Osteocyte (in vitro differentiated cells): ENCODE measurements at regions not wholly inside any gene's neighbourhood (a gene's known extent, or its start where the extent isn't known, plus 50 kb on each side); places are given as distances from the start of the nearest gene placed in this dataset.
"Not testable (repeated sequence)": the region's sequence is repeated elsewhere in the genome, so short reads cannot be mapped to it uniquely, and the experiment has no call there.

ENCODE experiments used
- DNase-seq: peaks from one replicate; pipeline ENCODE4 v3.0.0; 2021; ENCODE audit warnings: mixed read lengths; ENCODE audit not compliant: unreplicated experiment; ENCODE audit errors: extremely low spot score
- H3K27ac Mint-ChIP-seq: one replicate; pipeline ENCODE4 v1.8.0; 2021; ENCODE audit warnings: mild to moderate bottlenecking, mixed read lengths; ENCODE audit not compliant: unreplicated experiment
- H3K27me3 Mint-ChIP-seq: one replicate; pipeline ENCODE4 v1.8.0; 2021; ENCODE audit warnings: mixed read lengths; ENCODE audit not compliant: unreplicated experiment
- H3K36me3 Mint-ChIP-seq: one replicate; pipeline ENCODE4 v1.8.0; 2021; ENCODE audit warnings: mixed read lengths; ENCODE audit not compliant: unreplicated experiment
- H3K4me1 Mint-ChIP-seq: one replicate; pipeline ENCODE4 v1.8.0; 2021; ENCODE audit warnings: mixed read lengths; ENCODE audit not compliant: unreplicated experiment
- H3K4me3 Mint-ChIP-seq: one replicate; pipeline ENCODE4 v1.8.0; 2021; ENCODE audit warnings: mild to moderate bottlenecking, moderate library complexity, mixed read lengths; ENCODE audit not compliant: unreplicated experiment
- H3K9me3 Mint-ChIP-seq: one replicate; pipeline ENCODE4 v1.8.0; 2021; ENCODE audit warnings: mixed read lengths; ENCODE audit not compliant: unreplicated experiment
- TF ChIP-seq, protein P1 (sequence below): fragments of 200-600 bp; sonication (generic); IDR thresholded peaks from 2 replicates; pipeline ENCODE4 v1.5.0; 2021; ENCODE audit warnings: antibody characterized with exemption, mild to moderate bottlenecking, moderate library complexity

DNA sequence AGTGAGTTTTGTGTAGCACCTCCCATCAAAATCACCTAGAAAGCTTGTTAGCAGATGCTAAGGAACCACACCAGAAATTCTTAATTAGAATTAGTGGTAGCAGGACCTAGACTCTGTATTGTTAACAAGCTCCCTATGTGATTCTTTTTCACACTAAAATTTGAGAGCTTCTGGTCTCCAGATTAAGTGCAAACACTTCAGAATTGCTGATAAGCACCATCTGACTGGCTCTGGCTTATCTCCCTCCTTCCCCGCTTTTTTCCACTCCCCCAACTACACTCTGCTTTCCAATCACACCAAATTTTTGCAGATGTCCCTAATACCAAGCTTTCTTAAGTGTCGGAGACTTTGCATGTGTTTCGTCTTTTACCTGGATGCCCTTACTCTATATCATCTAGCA, 410.1 kb upstream of the DPH6 start:
- Mint-ChIP-seq H3K27ac (no peak overlapping the region), H3K4me1 (peaks cover 14% of the 10 kb centered on the region), H3K9me3 (no peaks in the 10 kb centered on the region), H3K4me3 (no peak overlapping the region), H3K36me3 (no peaks in the 10 kb centered on the region), H3K27me3 (no peaks in the 10 kb centered on the region)
- TF ChIP-seq, protein P1, sequence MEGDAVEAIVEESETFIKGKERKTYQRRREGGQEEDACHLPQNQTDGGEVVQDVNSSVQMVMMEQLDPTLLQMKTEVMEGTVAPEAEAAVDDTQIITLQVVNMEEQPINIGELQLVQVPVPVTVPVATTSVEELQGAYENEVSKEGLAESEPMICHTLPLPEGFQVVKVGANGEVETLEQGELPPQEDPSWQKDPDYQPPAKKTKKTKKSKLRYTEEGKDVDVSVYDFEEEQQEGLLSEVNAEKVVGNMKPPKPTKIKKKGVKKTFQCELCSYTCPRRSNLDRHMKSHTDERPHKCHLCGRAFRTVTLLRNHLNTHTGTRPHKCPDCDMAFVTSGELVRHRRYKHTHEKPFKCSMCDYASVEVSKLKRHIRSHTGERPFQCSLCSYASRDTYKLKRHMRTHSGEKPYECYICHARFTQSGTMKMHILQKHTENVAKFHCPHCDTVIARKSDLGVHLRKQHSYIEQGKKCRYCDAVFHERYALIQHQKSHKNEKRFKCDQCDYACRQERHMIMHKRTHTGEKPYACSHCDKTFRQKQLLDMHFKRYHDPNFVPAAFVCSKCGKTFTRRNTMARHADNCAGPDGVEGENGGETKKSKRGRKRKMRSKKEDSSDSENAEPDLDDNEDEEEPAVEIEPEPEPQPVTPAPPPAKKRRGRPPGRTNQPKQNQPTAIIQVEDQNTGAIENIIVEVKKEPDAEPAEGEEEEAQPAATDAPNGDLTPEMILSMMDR: no peak
- DNase-seq: no peak

- Mint-ChIP-seq H3K27me3 (no peaks in the 10 kb centered on the region), H3K4me3 (no peak overlapping the region), H3K9me3 (no peaks in the 10 kb centered on the region), H3K36me3 (no peaks in the 10 kb centered on the region), H3K27ac (no peak overlapping the region), H3K4me1 (peaks cover 14% of the 10 kb centered on the region)
- TF ChIP-seq, protein P1: no peak
- no peak for DNase-seq
These were observed 412.1 kb upstream of the DPH6 start for GRCh38 chr15:35958021-35958420.

DNA sequence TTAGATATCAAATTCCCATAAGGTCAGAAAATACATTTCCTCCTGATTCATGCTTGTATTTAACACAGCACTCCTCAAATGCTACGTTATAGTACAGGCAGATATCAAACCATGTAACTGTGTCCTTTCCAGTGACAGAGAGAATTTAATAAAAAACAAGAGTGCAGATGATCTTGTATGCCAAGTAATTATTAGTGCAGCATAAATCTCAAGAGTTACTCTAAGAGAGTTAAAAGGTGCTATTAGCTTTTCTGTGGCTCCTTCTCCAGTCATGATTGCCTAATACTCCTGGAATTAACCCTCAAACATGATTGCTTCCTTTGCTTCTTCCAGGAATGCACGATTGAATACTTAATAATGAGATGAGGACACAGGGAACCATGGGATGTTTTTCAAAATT, 413.0 kb upstream of the DPH6 start:
- no peak overlapping the region for H3K4me3 Mint-ChIP-seq
- no peak overlapping the region for H3K27ac Mint-ChIP-seq
- DNase-seq: no peak

DNA sequence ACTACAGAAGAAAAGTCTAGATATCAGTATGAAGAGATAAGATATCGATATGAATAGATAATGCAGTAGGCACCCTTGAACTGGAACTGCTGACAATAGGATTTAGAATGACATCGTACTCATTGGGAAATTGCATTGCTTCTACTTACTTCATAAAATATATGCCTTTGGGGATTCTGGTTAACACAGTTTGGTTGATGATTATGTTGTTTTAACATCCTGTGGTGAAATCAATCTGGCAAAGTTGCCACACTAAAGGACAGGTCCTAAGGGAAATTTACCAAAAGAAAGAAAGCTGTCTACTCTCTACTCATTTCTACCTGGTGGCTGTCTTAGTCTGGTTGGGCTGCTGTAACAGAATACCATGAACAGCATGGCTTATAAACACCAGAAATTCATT, 417.4 kb upstream of the DPH6 start:
- DNase-seq: no peak
- no peaks in the 10 kb centered on the region for H3K36me3 Mint-ChIP-seq
- H3K27me3 Mint-ChIP-seq: no peaks in the 10 kb centered on the region
- peaks cover 9% of the 10 kb centered on the region for H3K4me1 Mint-ChIP-seq
- H3K27ac Mint-ChIP-seq: no peak overlapping the region
- no peaks in the 10 kb centered on the region for H3K9me3 Mint-ChIP-seq
- TF ChIP-seq, protein P1: no peak
- H3K4me3 Mint-ChIP-seq: no peak overlapping the region

More for the DNA sequence above, 413.0 kb upstream of the DPH6 start:
- no peaks in the 10 kb centered on the region for H3K9me3 Mint-ChIP-seq
- TF ChIP-seq, protein P1: no peak
- H3K27me3 Mint-ChIP-seq: no peaks in the 10 kb centered on the region
- no peaks in the 10 kb centered on the region for H3K36me3 Mint-ChIP-seq
- peaks cover 14% of the 10 kb centered on the region for H3K4me1 Mint-ChIP-seq

GRCh38 chr15:35966781-35967180, 420.8 kb upstream of the DPH6 start:
- no peaks in the 10 kb centered on the region for H3K4me1 Mint-ChIP-seq
- H3K27me3 Mint-ChIP-seq: no peaks in the 10 kb centered on the region
- H3K36me3 Mint-ChIP-seq: no peaks in the 10 kb centered on the region
- TF ChIP-seq, protein P1: no peak
- no peak overlapping the region for H3K27ac Mint-ChIP-seq
- no peaks in the 10 kb centered on the region for H3K9me3 Mint-ChIP-seq
- H3K4me3 Mint-ChIP-seq: no peak overlapping the region
- no peak for DNase-seq

DNA sequence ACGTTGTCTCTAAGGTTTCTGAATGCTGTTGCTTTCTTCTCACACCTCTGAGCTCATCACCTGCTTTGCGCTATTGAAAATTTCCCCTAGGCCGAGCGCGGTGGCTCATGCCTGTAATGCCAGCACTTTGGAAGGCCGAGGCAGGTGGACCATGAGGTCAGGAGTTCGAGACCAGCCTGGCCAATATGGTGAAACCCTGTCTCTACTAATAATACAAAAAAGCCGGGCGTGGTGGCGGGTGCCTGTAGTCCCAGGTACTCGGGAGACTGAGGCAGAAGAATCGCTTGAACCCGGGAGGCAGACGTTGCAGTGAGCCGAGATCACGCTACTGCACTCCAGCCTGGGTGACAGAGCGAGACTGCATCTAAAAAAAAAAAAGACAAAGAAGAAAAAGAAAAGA, 422.0 kb upstream of the DPH6 start:
- H3K27ac Mint-ChIP-seq, H3K9me3 Mint-ChIP-seq, H3K36me3 Mint-ChIP-seq, H3K4me3 Mint-ChIP-seq, H3K27me3 Mint-ChIP-seq, DNase-seq, H3K4me1 Mint-ChIP-seq: not testable (repeated sequence)
